ENCODE measurements at regions not wholly inside any gene's neighbourhood (a gene's known extent, or its start where the extent isn't known, plus 50 kb on each side); places are given as distances from the start of the nearest gene placed in this dataset.
"Not testable (repeated sequence)": the region's sequence is repeated elsewhere in the genome, so short reads cannot be mapped to it uniquely, and the experiment has no call there.

DNA sequence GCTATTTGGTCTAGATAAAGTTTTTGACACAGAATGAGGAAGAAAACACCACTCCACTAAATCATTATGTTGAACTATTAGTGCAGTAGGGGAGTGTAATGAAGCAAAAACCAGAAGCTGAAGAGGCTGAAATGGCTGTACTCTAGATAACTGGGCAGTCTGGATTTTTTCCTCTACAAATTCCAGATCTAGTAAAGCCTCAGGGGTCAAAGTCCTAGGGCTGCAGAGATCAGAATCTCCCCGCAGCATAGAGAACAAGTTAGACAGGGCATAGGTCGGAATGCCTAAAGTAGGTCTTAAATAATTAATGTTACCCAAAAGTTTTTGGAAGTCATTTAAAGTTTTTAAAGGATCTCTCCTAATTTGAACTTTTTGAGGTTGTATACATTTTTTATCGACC lies 180.9 kb downstream of the OTOP1 start:
- TF ChIP-seq EZH2 (IDR thresholded peaks at IDR 0.05; ENCODE audit: insufficient read depth, poor library complexity, severe bottlenecking); EZH2phosphoT487 (IDR thresholded peaks at IDR 0.05; ENCODE audit: insufficient read depth, low read depth): not testable (repeated sequence)

All from GM23248 (cell line).